Activated CD8-positive, alpha-beta memory T cell treated with anti-CD3 and anti-CD28 coated beads, Interleukin-2, amount 50 U/mL, for 48 hours (primary cell): ENCODE measurements at regions not wholly inside any gene's neighbourhood (a gene's known extent, or its start where the extent isn't known, plus 50 kb on each side); places are given as distances from the start of the nearest gene placed in this dataset.
"Not testable (repeated sequence)": the region's sequence is repeated elsewhere in the genome, so short reads cannot be mapped to it uniquely, and the experiment has no call there.

ENCODE experiments used
- DNase-seq: peaks from one replicate; pipeline ENCODE4 v3.0.0-alpha.2; 2020

- no peak for DNase-seq
Observed at GRCh38 chr1:56263908-56264307, 315.5 kb downstream of the PLPP3 start.

DNA sequence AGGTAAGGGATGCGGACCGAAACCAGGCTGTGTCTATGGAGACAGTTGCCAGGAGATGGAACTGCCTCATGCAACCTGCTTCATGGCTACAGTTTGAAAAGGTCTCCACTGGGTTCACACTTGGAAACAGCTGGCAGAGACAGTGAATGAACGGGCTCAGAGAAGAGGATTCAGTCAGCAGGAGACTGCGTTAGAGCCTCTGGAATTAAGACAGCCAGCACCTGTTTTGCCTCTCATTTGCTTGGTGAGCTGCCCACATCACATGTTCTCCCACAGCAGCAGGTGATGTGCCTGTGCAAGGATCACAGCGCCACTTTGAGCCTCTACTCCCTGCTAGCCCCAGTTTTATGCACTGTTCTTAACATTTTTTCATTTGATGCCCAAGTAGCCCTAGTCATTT, 321.0 kb downstream of the PLPP3 start:
- DNase-seq = no peak

DNA sequence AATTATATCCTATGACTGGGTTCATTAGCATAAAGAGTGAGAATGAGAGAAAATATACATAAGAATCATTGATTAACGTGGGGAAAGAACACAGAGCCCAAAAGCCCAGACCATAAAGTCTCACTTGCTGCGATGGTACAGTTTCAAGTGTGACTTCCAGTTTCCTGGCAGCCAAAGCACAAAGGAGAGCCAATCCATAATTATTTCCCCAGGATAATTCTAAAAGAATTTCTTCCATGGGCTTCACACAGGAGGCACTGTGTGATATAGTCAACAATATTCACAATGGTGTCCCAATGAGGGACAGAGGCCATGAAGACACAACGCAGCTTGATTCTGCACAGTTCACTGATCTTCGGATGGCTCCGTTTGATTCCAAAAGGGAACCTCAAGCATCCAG, 321.6 kb downstream of the PLPP3 start:
- no peak for DNase-seq

DNA sequence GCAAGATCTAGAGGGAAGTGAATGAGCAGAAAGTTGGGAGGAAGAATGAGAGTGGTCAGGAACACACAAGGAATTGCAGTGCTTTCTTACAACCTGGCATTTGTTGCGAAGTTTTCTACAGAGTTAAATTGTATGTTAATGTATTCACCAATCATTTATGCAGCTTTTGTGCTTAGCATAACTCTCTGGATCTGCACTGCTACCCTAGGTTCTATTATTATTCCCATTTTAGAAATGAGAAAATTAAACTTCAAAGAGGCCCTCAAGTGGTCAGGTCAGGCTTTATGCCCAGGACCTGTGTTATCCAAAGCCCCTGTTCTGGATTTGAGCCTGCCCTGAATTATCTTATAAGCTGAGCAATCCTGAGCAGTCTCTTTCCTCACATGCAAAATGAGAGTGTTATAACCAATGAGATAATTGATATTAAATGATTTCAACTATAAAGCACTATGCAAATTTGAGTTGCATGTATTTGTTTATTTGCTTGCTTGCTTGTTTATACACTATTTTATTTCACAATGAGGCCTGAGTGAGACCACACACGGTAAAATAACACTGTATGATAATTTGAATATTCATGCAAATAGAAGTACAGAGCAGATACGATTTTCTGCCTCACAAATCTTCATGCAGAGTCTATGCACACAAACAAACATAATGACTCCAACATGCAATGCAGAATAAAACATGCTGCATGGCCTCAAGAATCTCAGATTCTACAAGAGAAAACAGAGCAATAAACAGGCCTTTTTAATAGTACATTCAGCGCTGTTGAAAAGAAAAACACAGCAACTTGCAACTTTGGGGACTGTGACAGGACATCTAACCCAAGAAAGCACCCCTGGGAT, 323.0 kb downstream of the PLPP3 start:
- DNase-seq = no peak

DNA sequence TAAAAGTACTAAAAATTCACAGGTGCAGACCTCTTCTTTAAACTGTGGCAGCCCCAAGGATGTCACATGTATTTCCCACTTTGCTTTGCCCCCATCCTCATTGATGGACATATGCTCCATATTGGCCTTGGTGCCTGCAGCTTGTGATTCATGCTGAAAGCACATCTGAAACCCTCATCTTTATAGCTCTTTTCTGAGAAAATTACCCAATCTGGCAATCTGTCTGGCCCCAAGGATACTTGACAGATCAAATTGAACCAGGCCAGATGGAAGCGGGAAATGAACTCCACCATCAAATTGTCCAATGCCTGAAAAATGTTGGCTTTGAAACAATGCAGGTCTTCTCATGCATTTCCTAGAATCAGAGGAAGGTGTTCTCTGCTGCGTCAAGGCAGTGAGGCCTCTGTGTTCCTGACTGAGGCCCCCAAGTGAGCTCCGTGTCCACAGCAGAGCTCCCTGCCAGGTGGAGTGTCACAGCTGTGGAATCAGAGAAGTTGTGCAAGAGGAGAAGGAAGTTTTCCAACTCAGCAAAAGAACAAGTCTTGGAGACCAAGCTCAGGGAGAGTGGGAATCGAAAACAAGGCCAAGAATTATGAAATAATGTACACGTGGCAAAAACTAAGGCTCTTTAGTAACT, 323.7 kb downstream of the PLPP3 start:
- DNase-seq = no peak

DNA sequence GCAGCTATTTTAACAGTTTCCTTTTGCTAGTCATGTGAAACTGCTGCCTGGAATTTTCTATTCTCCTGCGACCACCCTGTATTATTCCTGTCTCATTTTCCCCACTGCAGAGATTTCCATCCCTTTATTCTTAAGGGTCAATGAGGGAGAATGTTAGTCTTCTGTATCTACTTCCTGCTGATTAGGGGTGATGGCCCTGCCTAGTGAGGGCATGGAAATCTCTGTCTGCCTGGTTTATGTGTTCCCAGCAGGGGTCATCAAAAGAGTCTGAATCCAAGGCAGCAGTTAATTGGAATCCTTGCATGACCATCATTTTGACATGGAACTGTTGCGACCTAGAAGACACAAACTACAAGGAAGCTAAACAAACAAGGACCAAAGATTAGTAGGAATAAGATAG, 325.2 kb downstream of the PLPP3 start:
- DNase-seq = no peak

- DNase-seq = no peak
Observed at GRCh38 chr1:56250809-56251208, 328.6 kb downstream of the PLPP3 start.

DNA sequence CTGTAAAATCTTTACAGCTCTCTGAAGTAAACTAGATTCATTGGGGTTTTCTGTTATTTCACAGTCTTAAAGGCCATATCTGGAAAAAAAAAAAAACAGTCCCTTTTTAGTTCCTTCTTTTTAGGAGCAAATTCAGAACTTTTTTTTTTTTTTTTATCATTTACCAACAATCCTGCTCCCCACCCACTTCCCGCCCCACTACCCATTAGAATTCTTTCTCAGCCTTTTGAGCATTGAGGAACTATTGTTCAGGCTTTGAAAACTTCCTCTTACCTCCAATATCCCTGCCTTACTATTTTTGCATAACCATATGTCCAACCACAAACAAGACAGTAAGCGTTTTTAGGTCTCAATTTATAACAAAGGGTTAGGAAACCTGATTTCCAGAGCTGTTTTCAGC, 330.1 kb downstream of the PLPP3 start:
- DNase-seq = no peak

GRCh38 chr1:56248138-56248537, 331.2 kb downstream of the PLPP3 start:
- no peak for DNase-seq

DNA sequence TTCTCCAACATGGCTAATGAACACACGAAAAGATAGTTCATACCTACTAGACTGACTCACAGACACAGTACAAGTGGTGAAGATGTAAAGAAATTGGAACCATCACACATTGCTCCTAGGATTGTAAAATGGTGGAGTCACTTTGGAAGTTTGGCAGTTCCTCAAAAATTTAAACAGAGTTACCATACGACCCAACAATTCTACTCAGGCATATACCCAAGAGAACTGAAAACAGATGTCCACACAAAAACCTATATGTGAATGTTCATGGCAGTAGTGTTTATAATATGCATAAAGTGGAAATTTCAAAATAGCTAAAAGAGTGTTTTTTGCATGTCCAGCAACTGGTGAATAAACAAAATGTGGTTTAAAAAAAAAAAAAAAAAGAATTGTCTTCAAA, 332.6 kb downstream of the PLPP3 start:
- DNase-seq = not testable (repeated sequence)

DNA sequence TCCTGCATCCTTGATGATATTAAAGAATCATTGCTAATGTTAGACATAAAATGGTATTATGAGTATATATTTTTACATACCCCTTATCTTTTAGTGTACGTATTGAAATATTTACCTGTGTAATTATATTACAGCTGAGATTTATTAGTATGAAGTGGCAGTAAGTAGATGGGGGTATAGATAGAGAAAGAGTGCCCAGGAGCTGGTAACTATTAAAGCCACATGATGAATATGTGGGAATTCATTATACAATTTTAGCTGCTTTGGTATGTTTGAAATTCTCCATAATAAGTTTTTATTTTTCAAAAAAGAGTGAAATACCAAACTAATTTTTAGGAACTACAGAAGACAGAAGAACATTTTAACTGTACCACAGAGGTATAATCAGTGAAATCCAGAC, 339.0 kb downstream of the PLPP3 start:
- DNase-seq = no peak

- no peak for DNase-seq
Observed at GRCh38 chr1:56237491-56238064, 341.8 kb downstream of the PLPP3 start.

DNA sequence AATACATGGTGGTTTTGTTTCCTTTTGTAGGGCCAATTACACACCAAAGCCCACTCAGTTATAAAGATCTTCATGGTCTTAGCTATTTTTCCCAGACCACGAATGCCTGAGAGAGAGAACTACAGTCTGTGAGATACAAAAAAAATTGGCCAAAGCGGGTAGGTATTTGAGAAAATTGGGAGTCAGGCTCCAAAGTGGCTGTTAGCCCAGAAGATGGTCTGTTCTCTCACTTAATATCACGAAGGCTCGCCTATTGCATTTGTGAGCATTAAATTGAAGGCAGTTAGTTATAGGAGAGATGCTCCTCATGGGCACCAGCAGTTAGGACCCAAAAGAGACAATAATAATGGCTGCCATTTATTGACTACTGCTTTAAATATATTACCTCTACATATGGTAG, 342.7 kb downstream of the PLPP3 start:
- DNase-seq = no peak

DNA sequence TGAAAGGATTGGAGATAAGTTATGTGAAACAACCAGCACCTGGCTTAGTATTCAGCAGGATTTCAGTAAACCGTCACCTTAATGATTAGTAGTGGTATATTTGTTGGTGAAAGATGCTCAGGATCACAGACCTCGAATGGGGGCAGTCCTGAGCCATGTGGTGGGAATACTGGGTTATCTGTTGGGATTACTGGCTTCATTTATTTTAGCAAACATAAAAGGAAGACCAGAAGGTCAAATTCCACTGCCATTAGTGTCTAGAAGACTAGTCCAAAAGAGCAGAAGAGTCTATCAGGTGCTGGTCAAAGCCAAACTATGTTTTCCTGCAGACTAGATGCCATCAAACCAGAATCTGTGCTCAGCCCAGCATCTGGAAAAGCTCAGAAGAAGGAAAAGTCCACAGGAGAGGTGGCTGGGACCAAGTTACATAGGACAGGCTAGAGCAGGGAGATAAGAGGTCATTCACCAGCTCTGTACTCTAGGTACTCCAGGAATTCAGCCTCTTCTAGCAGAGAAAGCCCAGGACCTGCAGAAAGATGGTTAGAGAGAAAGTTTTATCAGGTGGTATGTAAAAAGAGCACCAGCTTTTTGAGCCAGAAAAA, 343.4 kb downstream of the PLPP3 start:
- DNase-seq = no peak

- no peak for DNase-seq
Observed at GRCh38 chr1:56229186-56229585, 350.2 kb downstream of the PLPP3 start.

- DNase-seq = no peak
Observed at GRCh38 chr1:56227886-56228285, 351.5 kb downstream of the PLPP3 start.

- DNase-seq = no peak
Observed at GRCh38 chr1:56227401-56227800, 352.0 kb downstream of the PLPP3 start.

DNA sequence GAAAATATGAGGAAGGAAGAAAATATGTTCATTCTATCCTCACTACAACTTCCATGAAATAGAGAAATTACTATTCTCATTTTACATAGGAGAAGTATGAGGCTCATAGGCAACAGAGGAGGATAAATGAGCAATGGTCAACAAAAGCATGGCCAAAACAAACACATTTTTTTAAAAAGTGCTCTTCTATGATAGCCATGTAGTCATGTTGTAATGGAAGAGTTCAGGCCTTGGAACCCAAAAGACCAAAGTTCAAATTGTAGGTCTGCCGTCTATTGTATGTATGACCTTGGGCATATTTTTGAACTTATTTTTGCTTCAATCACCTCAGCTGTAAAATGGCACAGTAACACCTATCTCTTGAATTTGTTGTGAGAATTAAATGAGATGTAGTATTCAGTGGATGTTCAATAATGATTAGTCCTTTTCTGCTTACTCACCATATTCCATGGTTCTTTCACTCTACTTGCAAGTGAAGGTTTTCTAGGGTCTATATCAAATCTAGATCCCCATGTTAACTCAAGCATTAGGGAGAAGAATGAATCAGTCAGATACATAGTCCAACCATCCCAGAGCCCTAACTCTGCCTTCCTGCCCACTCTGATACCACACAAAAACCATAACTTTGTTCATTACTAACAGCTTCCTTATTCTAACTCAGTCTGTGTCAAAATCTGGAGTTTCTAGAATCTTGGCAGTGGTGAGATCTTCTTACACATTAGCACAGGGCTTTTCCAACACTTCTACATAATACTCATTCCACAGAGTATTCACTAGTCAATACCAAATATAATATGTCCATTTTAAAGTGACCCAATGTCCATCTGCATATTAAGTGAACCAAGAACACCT, 353.2 kb downstream of the PLPP3 start:
- DNase-seq = no peak

DNA sequence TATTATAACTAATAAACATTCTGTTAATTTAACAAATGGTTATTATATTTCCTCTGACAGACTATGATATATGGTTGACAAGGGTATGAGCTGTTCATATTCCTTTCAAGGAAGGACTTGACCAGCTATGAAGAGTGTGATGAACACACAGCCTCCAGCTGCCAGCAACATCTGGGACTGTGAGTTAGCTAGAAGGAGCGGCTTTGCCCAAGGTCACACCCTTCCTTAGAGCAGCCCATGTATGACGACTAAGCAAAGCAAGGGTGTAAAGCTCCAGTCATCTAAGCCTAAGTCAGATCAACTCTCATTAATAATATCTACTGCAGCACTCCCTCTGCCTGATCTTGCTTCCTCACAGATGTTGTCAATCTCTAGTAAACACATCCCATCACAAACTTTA, 355.4 kb downstream of the PLPP3 start:
- DNase-seq = no peak

DNA sequence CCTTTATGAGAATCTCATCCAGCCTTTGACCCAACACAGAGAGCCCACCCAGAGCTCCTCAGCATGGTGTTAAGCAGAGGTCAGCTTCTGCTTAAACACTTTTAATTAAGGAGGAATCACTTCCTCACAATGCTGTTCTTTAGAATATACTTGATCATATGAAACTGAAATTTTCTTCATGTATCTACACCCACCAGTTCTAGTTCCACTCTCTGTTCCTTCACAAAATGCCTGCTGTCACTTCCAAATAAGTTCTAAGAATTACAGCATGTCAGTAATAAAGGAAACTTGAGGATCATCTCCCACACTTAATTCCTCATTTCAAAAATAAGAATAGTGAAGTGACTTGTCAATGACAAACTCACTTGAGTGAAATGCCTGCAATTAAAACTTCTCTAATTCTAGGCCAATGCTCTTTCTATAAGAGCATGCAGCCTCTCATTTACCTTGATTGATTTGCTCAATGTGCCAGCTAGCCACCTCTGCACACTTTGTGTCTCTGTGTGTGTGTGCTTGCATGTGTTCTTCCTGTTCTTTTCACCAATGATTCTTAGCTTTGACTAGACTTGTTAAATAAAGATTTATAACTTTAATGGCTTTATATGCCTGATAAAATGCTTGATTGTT, 356.3 kb downstream of the PLPP3 start:
- no peak for DNase-seq

- no peak for DNase-seq
Observed at GRCh38 chr1:56220021-56220420, 359.3 kb downstream of the PLPP3 start.

GRCh38 chr1:56218023-56218422, 361.3 kb downstream of the PLPP3 start:
- no peak for DNase-seq
